ENCODE measurements at regions not wholly inside any gene's neighbourhood (a gene's known extent, or its start where the extent isn't known, plus 50 kb on each side); places are given as distances from the start of the nearest gene placed in this dataset.

DNA sequence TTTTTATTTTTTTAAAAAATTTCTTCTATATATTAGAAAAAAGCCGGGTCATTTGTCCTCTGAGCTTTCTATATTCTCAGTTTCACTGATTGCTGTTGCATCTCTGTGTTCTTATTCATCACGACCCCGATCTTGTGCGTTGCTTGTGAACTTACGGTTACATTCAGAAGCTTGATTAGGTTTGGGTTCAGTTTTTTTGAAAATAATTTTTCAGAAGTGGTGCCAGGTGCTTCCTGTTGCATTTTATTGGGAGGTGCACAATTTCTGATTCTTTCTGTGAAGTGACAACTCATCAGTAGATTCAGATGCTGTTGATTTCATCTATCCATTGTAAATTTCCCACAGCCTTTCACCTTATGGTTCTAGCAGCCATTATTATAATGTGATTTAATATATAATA is 147.3 kb downstream of the INHBB start:
- no peak for TF ChIP-seq POLR2A (IDR thresholded peaks at IDR 0.05)
- TF ChIP-seq CTCF (IDR thresholded peaks at IDR 0.05), result no peak

All from esophagus squamous epithelium (tissue), 4 donors.